H9 (cell line): ENCODE measurements at regions not wholly inside any gene's neighbourhood (a gene's known extent, or its start where the extent isn't known, plus 50 kb on each side); places are given as distances from the start of the nearest gene placed in this dataset.
A peak's percentile ranks its signal among the peaks of the same experiment; 100 is the strongest.

ENCODE experiments used
- DNase-seq: peaks from one replicate; pipeline ENCODE4 v3.0.0-alpha.2; 2017
- H2AFZ ChIP-seq: one replicate; pipeline ENCODE4 v1.6.1; 2013; ENCODE audit warnings: mild to moderate bottlenecking, low read length, control low read depth, moderate library complexity
- H2AK5ac ChIP-seq: 2 replicates; pipeline ENCODE4 v1.6.1; 2013; ENCODE audit warnings: low read length, control low read depth, mixed read lengths; ENCODE audit not compliant: insufficient read length
- H2BK120ac ChIP-seq: one replicate; pipeline ENCODE4 v1.6.1; 2013; ENCODE audit warnings: low read depth, mild to moderate bottlenecking, low read length, control low read depth, inconsistent platforms; ENCODE audit not compliant: poor library complexity, severe bottlenecking
- H2BK12ac ChIP-seq: 2 replicates; pipeline ENCODE4 v1.6.1; 2013; ENCODE audit warnings: low read length, control low read depth, mixed read lengths, low read depth; ENCODE audit not compliant: insufficient read length
- H2BK15ac ChIP-seq: 2 replicates; pipeline ENCODE4 v1.6.1; 2013; ENCODE audit warnings: low read depth, low read length, control low read depth
- H2BK20ac ChIP-seq: one replicate; pipeline ENCODE4 v1.6.1; 2013; ENCODE audit warnings: low read depth, mild to moderate bottlenecking, low read length, control low read depth, inconsistent platforms; ENCODE audit not compliant: poor library complexity, severe bottlenecking
- H2BK5ac ChIP-seq: 2 replicates; pipeline ENCODE4 v1.6.1; 2013; ENCODE audit warnings: low read length, control low read depth, mixed read lengths; ENCODE audit not compliant: insufficient read length
- H3K14ac ChIP-seq: 2 replicates; pipeline ENCODE4 v1.6.1; 2013; ENCODE audit warnings: low read length, control low read depth; ENCODE audit not compliant: insufficient read depth
- H3K18ac ChIP-seq: 2 replicates; pipeline ENCODE4 v1.6.1; 2013; ENCODE audit warnings: low read depth, mild to moderate bottlenecking, mixed read lengths, low read length, control low read depth; ENCODE audit not compliant: insufficient read length
- H3K23ac ChIP-seq: 2 replicates; pipeline ENCODE4 v1.6.1; 2013; ENCODE audit warnings: low read length, control low read depth, mixed read lengths, low read depth; ENCODE audit not compliant: insufficient read length
- H3K23me2 ChIP-seq: 2 replicates; pipeline ENCODE4 v1.6.1; 2013; ENCODE audit warnings: low read depth, mild to moderate bottlenecking, mixed read lengths, low read length, control low read depth; ENCODE audit not compliant: insufficient read length, poor library complexity, severe bottlenecking
- H3K27ac ChIP-seq: 2 replicates; pipeline ENCODE4 v1.5.1; 2013; ENCODE audit warnings: low read length, control low read depth, mixed read lengths, low read depth; ENCODE audit not compliant: insufficient read length
- H3K27me3 ChIP-seq: 2 replicates; pipeline ENCODE4 v1.6.1; 2013; ENCODE audit warnings: low read length, control low read depth, inconsistent platforms; ENCODE audit not compliant: insufficient read depth
- H3K4ac ChIP-seq: 2 replicates; pipeline ENCODE4 v1.6.1; 2013; ENCODE audit warnings: low read depth, mild to moderate bottlenecking, control low read depth, inconsistent platforms, low read length, moderate library complexity
- H3K4me1 ChIP-seq: 2 replicates; pipeline ENCODE4 v1.6.1; 2013; ENCODE audit warnings: low read length, control low read depth, inconsistent platforms; ENCODE audit not compliant: insufficient read depth
- H3K4me2 ChIP-seq: 2 replicates; pipeline ENCODE4 v1.6.1; 2013; ENCODE audit warnings: low read length, control low read depth, mixed read lengths; ENCODE audit not compliant: insufficient read length, insufficient read depth
- H3K56ac ChIP-seq: 2 replicates; pipeline ENCODE4 v1.6.1; 2013; ENCODE audit warnings: low read depth, mild to moderate bottlenecking, mixed read lengths, low read length, control low read depth; ENCODE audit not compliant: insufficient read length
- H3K79me1 ChIP-seq: 2 replicates; pipeline ENCODE4 v1.6.1; 2013; ENCODE audit warnings: low read depth, mild to moderate bottlenecking, moderate library complexity, low read length, control low read depth, inconsistent platforms; ENCODE audit not compliant: insufficient read depth, poor library complexity, severe bottlenecking
- H3K79me2 ChIP-seq: 2 replicates; pipeline ENCODE4 v1.6.1; 2013; ENCODE audit warnings: low read length, control low read depth, inconsistent platforms; ENCODE audit not compliant: insufficient read depth
- H3K9ac ChIP-seq: 2 replicates; pipeline ENCODE4 v1.6.1; 2013; ENCODE audit warnings: low read length, control low read depth, mixed read lengths; ENCODE audit not compliant: insufficient read length; ENCODE audit errors: extremely low read depth
- H3K9me3 ChIP-seq: one replicate; pipeline ENCODE4 v1.6.1; 2013; ENCODE audit warnings: low read depth, low read length, inconsistent platforms; ENCODE audit not compliant: control insufficient read depth
- H3T11ph ChIP-seq: one replicate; pipeline ENCODE4 v1.6.1; 2013; ENCODE audit warnings: mild to moderate bottlenecking, low read length, control low read depth, inconsistent platforms
- H4K20me1 ChIP-seq: one replicate; pipeline ENCODE4 v1.6.1; 2013; ENCODE audit not compliant: control insufficient read depth, insufficient read length, insufficient read depth
- H4K5ac ChIP-seq: 2 replicates; pipeline ENCODE4 v1.6.1; 2013; ENCODE audit warnings: low read depth, mild to moderate bottlenecking, mixed read lengths, low read length, control low read depth; ENCODE audit not compliant: insufficient read length
- H4K8ac ChIP-seq: replicated peaks from 2 replicates; pipeline ENCODE4 v1.6.1; 2013; ENCODE audit warnings: low read length, control low read depth, mixed read lengths, low read depth; ENCODE audit not compliant: insufficient read length
- H4K91ac ChIP-seq: 2 replicates; pipeline ENCODE4 v1.6.1; 2013; ENCODE audit warnings: low read depth, mild to moderate bottlenecking, moderate library complexity, mixed read lengths, low read length, control low read depth; ENCODE audit not compliant: insufficient read length
- H3K27ac Mint-ChIP-seq, 3 experiments: 2 replicates in 2 of 3; 3 replicates in 1 of 3; pipeline ENCODE4 v1.8.0; 2020 to 2021; ENCODE audit warnings: mixed read lengths in 3 of 3, mild to moderate bottlenecking in 1 of 3, moderate library complexity in 1 of 3
- H3K27me3 Mint-ChIP-seq: 2 replicates; pipeline ENCODE4 v1.8.0; 2021; ENCODE audit warnings: low read depth, mild to moderate bottlenecking, moderate library complexity, mixed read lengths
- H3K36me3 Mint-ChIP-seq, 3 experiments: 2 replicates in 2 of 3; 3 replicates in 1 of 3; pipeline ENCODE4 v1.8.0; 2020 to 2021; ENCODE audit warnings: low read depth in 3 of 3, mixed read lengths in 3 of 3; ENCODE audit not compliant: insufficient read depth in 1 of 3
- H3K4me1 Mint-ChIP-seq, 2 experiments: 2 replicates each; pipeline ENCODE4 v1.8.0; 2020; ENCODE audit warnings: mixed read lengths in 2 of 2
- H3K4me3 Mint-ChIP-seq, 2 experiments: 2 replicates in 1 of 2; 3 replicates in 1 of 2; pipeline ENCODE4 v1.8.0; 2020 to 2021; ENCODE audit warnings: mild to moderate bottlenecking in 2 of 2, mixed read lengths in 2 of 2, moderate library complexity in 1 of 2
- H3K9me3 Mint-ChIP-seq, 2 experiments: 2 replicates in 1 of 2; 3 replicates in 1 of 2; pipeline ENCODE4 v1.8.0; 2020; ENCODE audit warnings: mild to moderate bottlenecking in 2 of 2, mixed read lengths in 2 of 2, moderate library complexity in 1 of 2
- CTCF ChIP-seq: fragments of 200-600 bp; sonication (generic); conservative IDR thresholded peaks from 3 replicates; pipeline ENCODE4 v1.8.0; 2021; ENCODE audit warnings: antibody characterized with exemption, mild to moderate bottlenecking
- WGBS: extraction: QIAGEN DNeasy Blood & Tissue Kit; methylation state at CpG from one replicate; pipeline ENCODE4 v1.1.7; 2013; ENCODE audit warnings: missing lambda C conversion rate, low lambda C conversion rate, mixed read lengths; ENCODE audit not compliant: insufficient read length; ENCODE audit errors: extremely low coverage; 5-methylcytosine and 5-hydroxymethylcytosine counted together

- no peak overlapping the region for H3K27ac ChIP-seq
- peaks cover 43 to 54% of the 10 kb centered on the region in 2 experiments for H3K4me1 Mint-ChIP-seq
These were observed 63.9 kb upstream of the PTGR2 start for GRCh38 chr14:73787486-73788316.

More at GRCh38 chr14:73787486-73788316, 63.9 kb upstream of the PTGR2 start:
- Histone ChIP-seq H2AK5ac (no peak overlapping the region), H3K4me2 (peak overlapping the region; percentile 89), H4K8ac (no peak overlapping the region), H4K20me1 (no peaks in the 10 kb centered on the region), H2BK20ac (no peak overlapping the region), H4K91ac (no peak overlapping the region), H3K79me2 (no peaks in the 10 kb centered on the region), H2AFZ (peak overlapping the region; percentile 65), H4K5ac (no peak overlapping the region), H3T11ph (no peak overlapping the region), H3K9ac (peak overlapping the region; percentile 33), H3K14ac (peak overlapping the region; percentile 68), H2BK5ac (no peak overlapping the region), H3K23ac (no peak overlapping the region), H3K4ac (no peak overlapping the region), H3K4me1 (peaks cover 3% of the 10 kb centered on the region; the same call in 1 of the 2 replicates), H3K79me1 (no peaks in the 10 kb centered on the region), H3K23me2 (peaks cover 19% of the 10 kb centered on the region), H3K9me3 (no peaks in the 10 kb centered on the region), H3K56ac (no peak overlapping the region), H2BK15ac (no peak overlapping the region), H2BK120ac (no peak overlapping the region), H3K18ac (peak overlapping the region; percentile 54), H3K27me3 (peaks cover 23% of the 10 kb centered on the region; the same call in 1 of the 2 replicates), H2BK12ac (no peak overlapping the region)
- H3K9me3 Mint-ChIP-seq = no peaks in the 10 kb centered on the region; a peak in 1 of 5 replicates
- no peak overlapping the region for H3K27ac Mint-ChIP-seq
- no peak for DNase-seq
- no CpG with 5 or more reads among the region's 17 CpGs for WGBS
- H3K4me3 Mint-ChIP-seq = peak overlapping the region; percentile 72 to 87
- no peak for TF ChIP-seq CTCF
- H3K27me3 Mint-ChIP-seq = peaks cover 92% of the 10 kb centered on the region
- no peaks in the 10 kb centered on the region for H3K36me3 Mint-ChIP-seq
